ENCODE measurements at regions not wholly inside any gene's neighbourhood (a gene's known extent, or its start where the extent isn't known, plus 50 kb on each side); places are given as distances from the start of the nearest gene placed in this dataset.
A peak's percentile ranks its signal among the peaks of the same experiment; 100 is the strongest.

DNA sequence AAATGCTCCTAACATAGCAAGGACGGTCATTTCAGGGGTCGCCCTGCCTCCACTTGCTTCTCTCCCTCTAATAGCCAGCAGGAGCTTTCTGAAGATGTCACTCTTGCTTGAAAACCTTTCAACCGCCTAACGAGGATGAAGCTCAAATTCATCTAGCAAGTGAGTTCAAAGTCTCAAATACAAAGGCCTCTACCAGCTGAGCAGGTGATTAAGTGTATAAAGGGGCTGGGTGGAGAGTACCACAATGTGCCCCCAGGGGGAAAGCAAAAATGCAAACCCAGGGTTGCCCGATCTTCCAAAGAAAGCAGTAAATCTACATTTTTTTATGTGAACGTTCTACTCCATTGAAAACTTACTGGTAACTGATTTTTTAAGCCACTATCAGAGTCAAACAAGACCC is 50.4 kb upstream of the GRIP2 start:
- no peak for DNase-seq

DNA sequence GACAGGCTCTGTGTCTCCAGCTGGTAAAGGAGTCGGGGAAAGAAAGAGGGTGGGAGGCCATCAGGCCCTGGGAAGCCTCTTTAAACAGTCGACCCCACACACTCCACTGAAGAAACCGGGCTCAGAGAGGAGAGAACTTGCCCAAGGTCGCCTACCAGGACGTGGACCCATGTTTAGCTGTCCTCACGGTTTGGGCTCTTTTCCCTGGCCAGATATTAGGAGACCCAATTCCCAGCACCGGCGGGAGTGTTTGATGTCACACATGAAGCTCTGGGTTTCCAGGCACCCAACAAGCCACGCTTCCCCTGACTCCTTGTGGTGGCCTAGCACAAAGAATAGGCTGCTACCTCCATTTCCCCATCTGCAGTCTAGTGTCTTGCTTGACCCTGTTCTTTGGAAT is 52.2 kb upstream of the GRIP2 start:
- no peak for DNase-seq

DNA sequence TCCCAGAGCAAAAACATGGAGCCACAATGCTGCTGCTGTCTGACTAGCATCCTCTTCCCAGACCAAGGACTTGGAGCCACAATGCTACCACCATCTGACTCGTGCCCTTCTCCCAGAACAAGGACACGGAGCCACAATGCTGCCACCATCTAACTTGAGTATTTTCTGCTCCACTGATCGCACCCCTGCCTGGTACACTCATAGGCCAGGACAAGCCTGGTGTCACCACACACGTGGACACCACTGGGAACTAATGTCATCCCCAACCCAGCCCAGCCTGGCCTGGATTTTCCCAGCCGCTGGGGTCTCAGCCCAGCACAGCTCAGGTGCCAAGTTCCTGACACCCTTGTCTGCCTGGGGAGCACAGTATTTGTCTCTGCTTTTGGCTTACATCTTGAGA is 52.7 kb upstream of the GRIP2 start:
- no peak for DNase-seq

DNA sequence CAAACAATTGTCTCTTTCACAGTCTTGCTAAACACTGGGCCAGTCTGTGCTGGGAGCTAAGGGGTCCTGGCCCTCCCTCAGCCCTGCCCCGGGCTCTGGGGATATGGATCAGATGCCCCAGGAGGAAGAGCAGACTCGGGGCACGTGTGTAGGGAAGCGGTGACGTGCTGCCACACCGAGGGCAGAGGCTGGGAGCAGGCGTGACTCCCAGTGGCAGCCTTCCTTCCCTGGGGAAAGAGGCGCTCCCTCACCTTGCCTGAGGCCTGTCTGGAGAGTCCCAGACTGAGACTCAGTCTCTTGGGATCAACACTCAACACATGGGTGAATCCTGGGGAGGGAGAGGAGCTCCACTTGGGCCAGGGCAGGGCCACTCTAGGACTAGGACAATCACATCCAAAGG is 54.1 kb upstream of the GRIP2 start:
- DNase-seq: no peak

DNA sequence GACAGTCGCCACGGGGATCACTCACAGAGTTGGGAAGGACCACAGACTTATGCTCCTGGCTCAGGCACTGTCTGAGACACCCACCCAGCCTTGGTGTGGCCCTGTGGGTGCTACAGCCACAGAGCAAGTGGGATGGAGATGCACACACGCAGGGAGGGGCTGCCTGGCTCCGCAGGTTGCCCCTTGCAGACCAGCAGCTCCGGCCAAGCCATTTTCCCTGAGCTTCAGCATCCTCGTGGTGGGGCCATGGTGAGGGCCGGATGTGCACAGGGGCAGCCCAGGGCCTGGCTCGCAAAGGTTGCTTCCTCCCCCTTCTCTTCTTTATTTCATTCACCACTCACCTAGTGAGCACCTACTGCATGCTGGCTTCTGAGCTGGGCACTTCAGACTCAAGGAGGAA is 55.4 kb upstream of the GRIP2 start:
- DNase-seq: no peak

DNA sequence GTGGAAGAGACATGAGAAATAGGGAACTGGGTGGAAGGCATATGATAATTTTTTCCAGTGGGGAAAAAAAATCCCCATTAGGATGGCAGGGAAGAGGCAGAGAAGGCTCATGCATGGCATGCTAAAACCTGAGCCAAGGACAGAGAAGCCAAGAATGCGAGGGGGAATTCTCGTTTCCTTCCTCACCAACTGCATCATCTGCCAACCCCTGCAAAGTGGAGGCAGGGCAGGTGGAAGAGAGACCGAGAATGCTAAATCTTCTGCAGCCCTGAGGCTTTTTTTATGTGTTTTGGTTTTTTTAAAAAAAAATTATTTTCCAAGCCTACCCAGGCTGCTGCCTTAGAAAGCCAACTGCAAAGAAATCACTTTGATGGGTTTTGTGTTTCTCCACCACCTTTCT is 54.3 kb upstream of the CCDC174 start:
- no peak for DNase-seq

DNA sequence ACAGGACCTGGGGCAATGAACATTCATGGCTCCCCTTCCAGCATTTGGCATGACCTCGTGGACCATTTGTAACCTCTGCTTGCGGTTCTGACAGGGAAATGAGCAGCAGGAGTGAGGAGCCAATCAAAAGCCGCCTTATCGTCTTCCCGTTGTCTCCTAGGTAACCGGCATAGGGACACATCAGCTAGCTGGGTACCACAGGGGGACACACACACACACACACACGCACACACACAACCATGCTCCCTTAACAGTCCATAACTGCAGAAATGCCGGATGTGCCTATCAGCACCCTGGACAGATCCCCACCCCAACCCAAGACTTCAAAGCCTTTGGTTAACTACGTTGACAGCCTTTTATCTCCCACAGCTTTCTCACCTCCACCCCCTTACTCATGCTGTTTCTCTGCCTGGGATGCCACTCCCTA is 53.4 kb upstream of the CCDC174 start:
- peak; percentile 75 for DNase-seq

DNA sequence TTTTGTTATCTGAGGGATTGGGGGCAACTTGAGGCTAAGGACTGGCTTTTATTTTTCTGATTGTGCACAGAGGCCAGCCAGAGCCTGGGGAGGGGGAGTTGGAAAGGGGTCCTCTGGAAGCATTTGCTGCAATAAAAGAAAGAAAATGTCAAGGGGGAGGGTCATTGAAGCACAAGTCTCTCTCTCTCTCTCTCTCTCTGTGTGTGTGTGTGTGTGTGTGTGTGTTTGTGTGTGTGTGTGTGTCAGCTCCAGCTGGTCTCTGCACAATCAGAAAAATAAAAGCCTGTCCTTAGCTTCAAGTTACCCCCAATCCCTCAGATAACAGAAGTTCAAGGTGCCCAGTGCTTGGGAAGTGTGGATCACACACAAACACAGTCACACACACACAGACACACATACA is 52.1 kb upstream of the CCDC174 start:
- no peak for DNase-seq

DNA sequence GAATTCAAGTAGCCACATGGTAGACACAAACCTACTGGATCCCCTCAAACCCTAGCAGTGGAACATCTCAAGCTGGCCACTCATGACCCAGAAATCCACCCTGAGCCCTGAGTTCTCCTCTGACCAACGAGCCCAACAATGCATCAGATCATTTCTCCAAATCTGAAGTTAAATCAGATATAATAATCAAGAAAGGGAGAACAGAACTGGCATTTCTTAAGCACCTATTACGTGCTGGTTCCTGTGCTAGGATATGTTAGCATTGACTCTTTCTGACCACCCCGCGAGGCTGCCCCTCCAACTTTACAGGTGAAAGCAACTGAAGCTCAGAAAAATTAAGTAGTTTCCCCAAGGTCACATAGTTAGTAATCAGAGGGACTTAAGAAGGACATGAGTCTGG is 51.5 kb upstream of the CCDC174 start:
- DNase-seq: no peak

DNA sequence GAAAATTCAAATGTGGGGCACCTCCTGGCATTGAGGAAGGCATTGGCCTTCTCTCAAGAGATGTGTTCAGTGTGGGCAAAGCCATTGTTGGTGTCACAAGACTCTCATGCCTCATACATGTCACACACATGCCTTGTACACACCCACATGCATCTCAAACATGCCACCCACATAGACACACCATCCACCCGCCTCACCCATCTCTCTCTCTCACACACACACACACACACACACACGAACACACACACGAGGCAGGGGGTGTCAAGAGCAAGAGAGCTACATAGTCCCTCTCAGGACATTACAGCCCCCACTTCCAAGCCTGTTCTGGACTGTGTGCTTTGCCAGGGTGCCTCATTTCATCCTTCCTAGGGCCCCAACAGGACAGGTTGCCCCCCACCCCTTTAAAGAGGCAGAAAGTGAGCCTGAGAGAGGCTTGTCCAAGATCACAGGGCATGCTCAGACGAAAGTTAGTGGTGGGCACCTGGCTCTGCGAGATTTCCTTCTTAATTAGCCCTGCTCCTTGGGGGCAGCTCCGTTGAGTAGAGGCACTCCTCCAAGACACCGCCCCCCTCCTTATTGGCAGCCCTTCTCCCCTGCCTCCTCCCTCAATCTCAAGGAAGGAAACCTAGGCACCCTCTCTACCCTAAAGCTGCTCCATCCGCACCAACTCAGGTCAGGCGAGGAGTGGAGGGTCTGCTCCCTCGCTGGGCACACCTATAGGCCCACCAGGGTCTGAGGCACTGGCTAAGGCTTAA is 50.5 kb upstream of the CCDC174 start:
- no peak for DNase-seq

DNA sequence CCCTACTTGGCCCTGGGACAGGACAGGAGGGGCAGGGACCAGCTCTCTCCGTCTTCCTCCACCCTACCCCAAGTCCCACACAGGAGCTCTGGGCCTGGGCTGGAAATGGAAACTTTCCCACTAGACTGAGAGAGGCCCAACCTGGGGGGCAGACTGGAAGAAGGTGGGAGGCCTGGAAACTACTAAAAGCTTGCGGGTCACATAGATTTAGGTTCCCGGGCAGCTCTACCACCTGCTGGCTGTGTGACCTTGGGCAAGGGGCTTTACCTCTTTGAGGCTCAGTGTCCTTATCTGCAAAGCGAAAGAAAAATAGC is 49.9 kb upstream of the CCDC174 start:
- no peak for DNase-seq
